GM23338 (cell line): ENCODE measurements at regions not wholly inside any gene's neighbourhood (a gene's known extent, or its start where the extent isn't known, plus 50 kb on each side); places are given as distances from the start of the nearest gene placed in this dataset.

Experiments
- ATAC-seq: fragments of 200-7000 bp; cut with Tn5 transposase; 3 replicates; pipeline ENCODE4 v1.9.1; 2020
- DNase-seq: peaks from one replicate; pipeline ENCODE4 v3.0.0-alpha.2; 2015; ENCODE audit warnings: low spot score
- H2AFZ ChIP-seq: fragments of 200-600 bp; sonication (generic); 2 replicates; pipeline ENCODE4 v1.8.0; 2016; ENCODE audit warnings: antibody characterized with exemption, mild to moderate bottlenecking, moderate library complexity
- H3F3A ChIP-seq: fragments of 200-600 bp; sonication (generic); replicated peaks from 2 replicates; pipeline ENCODE4 v1.8.0; 2017; ENCODE audit warnings: antibody characterized with exemption, mixed run types, low read depth
- H3K27ac ChIP-seq: fragments of 200-600 bp; sonication (generic); 2 replicates; pipeline ENCODE4 v1.6.1; 2016; ENCODE audit warnings: low read depth
- H3K27me3 ChIP-seq: fragments of 200-600 bp; sonication (generic); 2 replicates; pipeline ENCODE4 v1.8.0; 2016; ENCODE audit warnings: mild to moderate bottlenecking, mixed run types, moderate library complexity; ENCODE audit not compliant: insufficient read depth
- H3K36me3 ChIP-seq: fragments of 200-600 bp; sonication (generic); 2 replicates; pipeline ENCODE4 v1.8.0; 2016; ENCODE audit warnings: mild to moderate bottlenecking; ENCODE audit not compliant: insufficient read depth
- H3K4me1 ChIP-seq: fragments of 200-600 bp; sonication (generic); 2 replicates; pipeline ENCODE4 v1.8.0; 2016; ENCODE audit warnings: mild to moderate bottlenecking, moderate library complexity; ENCODE audit not compliant: insufficient read depth
- H3K4me2 ChIP-seq: fragments of 200-600 bp; sonication (generic); 2 replicates; pipeline ENCODE4 v1.7.1; 2017; ENCODE audit warnings: mixed run types
- H3K4me3 ChIP-seq: fragments of 200-600 bp; sonication (generic); 2 replicates; pipeline ENCODE4 v1.6.1; 2016; ENCODE audit warnings: mixed run types
- H3K79me2 ChIP-seq: fragments of 200-600 bp; sonication (generic); replicated peaks from 2 replicates; pipeline ENCODE4 v1.8.0; 2017; ENCODE audit warnings: mild to moderate bottlenecking; ENCODE audit not compliant: insufficient read depth
- H3K9me2 ChIP-seq: fragments of 200-600 bp; sonication (generic); 2 replicates; pipeline ENCODE4 v1.8.0; 2017; ENCODE audit not compliant: insufficient read depth
- H4K20me1 ChIP-seq: fragments of 200-600 bp; sonication (generic); replicated peaks from 2 replicates; pipeline ENCODE4 v1.8.0; 2017; ENCODE audit warnings: mild to moderate bottlenecking; ENCODE audit not compliant: insufficient read depth
- H3K27ac Mint-ChIP-seq: 2 replicates; pipeline ENCODE4 v1.8.0; 2020; ENCODE audit warnings: inconsistent platforms, mild to moderate bottlenecking, moderate library complexity, mixed read lengths
- H3K27me3 Mint-ChIP-seq: 3 replicates; pipeline ENCODE4 v1.8.0; 2022; ENCODE audit warnings: low read depth, mild to moderate bottlenecking, moderate library complexity, mixed read lengths, inconsistent platforms; ENCODE audit not compliant: insufficient read depth, poor library complexity
- H3K36me3 Mint-ChIP-seq: 3 replicates; pipeline ENCODE4 v1.8.0; 2021; ENCODE audit warnings: low read depth, mild to moderate bottlenecking, inconsistent platforms, moderate library complexity, mixed read lengths
- H3K4me1 Mint-ChIP-seq: 3 replicates; pipeline ENCODE4 v1.8.0; 2020; ENCODE audit warnings: mild to moderate bottlenecking, inconsistent platforms, mixed read lengths
- H3K4me3 Mint-ChIP-seq: 3 replicates; pipeline ENCODE4 v1.8.0; 2021; ENCODE audit warnings: moderate library complexity, mild to moderate bottlenecking, inconsistent platforms, mixed read lengths
- H3K9me3 Mint-ChIP-seq: 3 replicates; pipeline ENCODE4 v1.8.0; 2020; ENCODE audit warnings: moderate library complexity, mild to moderate bottlenecking, inconsistent platforms, mixed read lengths
- CREB1 ChIP-seq: fragments of 250-450 bp; sonication (Bioruptor Pico); IDR thresholded peaks from 2 replicates; pipeline ENCODE4 v1.5.0; 2020; ENCODE audit warnings: low read depth, mild to moderate bottlenecking, moderate library complexity
- CTCF ChIP-seq, 2 experiments: fragments of 200-600 bp in 1 of 2; sonication (generic) in 1 of 2; conservative IDR thresholded peaks; 2 replicates each; pipeline versions ENCODE4 v1.5.1 to v1.6.1; 2016 to 2017; ENCODE audit warnings: antibody characterized with exemption in 2 of 2, low read depth in 2 of 2, mild to moderate bottlenecking in 2 of 2, moderate library complexity in 1 of 2
- ETS1 ChIP-seq: IDR thresholded peaks from 2 replicates; pipeline ENCODE4 v1.6.1; 2016; ENCODE audit warnings: antibody characterized with exemption
- EZH2 ChIP-seq: fragments of 200-600 bp; sonication (generic); IDR thresholded peaks from one replicate; pipeline ENCODE4 v1.8.0; 2017; ENCODE audit warnings: antibody characterized with exemption, mild to moderate bottlenecking, low read depth; ENCODE audit not compliant: unreplicated experiment
- EZH2phosphoT487 ChIP-seq: fragments of 200-600 bp; sonication (generic); IDR thresholded peaks from one replicate; pipeline ENCODE4 v1.8.1; 2018; ENCODE audit warnings: antibody characterized with exemption; ENCODE audit not compliant: unreplicated experiment
- JUNB ChIP-seq: IDR thresholded peaks from one replicate; pipeline ENCODE4 v1.6.1; 2016; ENCODE audit warnings: antibody characterized with exemption; ENCODE audit not compliant: unreplicated experiment
- NANOG ChIP-seq: IDR thresholded peaks from 2 replicates; pipeline ENCODE4 v1.6.1; 2016; ENCODE audit warnings: antibody characterized with exemption, borderline replicate concordance
- POLR2AphosphoS5 ChIP-seq: IDR thresholded peaks from 2 replicates; pipeline ENCODE4 v1.6.1; 2016; ENCODE audit warnings: antibody characterized with exemption, low read depth
- REST ChIP-seq: IDR thresholded peaks from one replicate; pipeline ENCODE4 v1.6.1; 2018; ENCODE audit warnings: antibody characterized with exemption; ENCODE audit not compliant: unreplicated experiment
- STAT1 ChIP-seq: IDR thresholded peaks from one replicate; pipeline ENCODE4 v1.6.1; 2016; ENCODE audit warnings: antibody characterized with exemption; ENCODE audit not compliant: unreplicated experiment
- ZNF114 ChIP-seq: fragments of 250-450 bp; sonication (Bioruptor Pico); IDR thresholded peaks from 2 replicates; pipeline ENCODE4 v1.5.0; 2020; ENCODE audit warnings: mild to moderate bottlenecking, moderate library complexity
- ZNF331 ChIP-seq: fragments of 250-450 bp; sonication (Bioruptor Pico); IDR thresholded peaks from 2 replicates; pipeline ENCODE4 v1.5.0; 2020; ENCODE audit warnings: low read depth, mild to moderate bottlenecking, moderate library complexity
- ZNF462 ChIP-seq: fragments of 250-450 bp; sonication (Bioruptor Pico); IDR thresholded peaks from 2 replicates; pipeline ENCODE4 v1.5.0; 2020; ENCODE audit warnings: mild to moderate bottlenecking, moderate library complexity

- peaks cover 10% of the 10 kb centered on the region for H3K27me3 Mint-ChIP-seq
- peaks cover 8% of the 10 kb centered on the region; the same call in 1 of the 2 replicates for H3K9me2 ChIP-seq
- H3K79me2 ChIP-seq = no peaks in the 10 kb centered on the region
- ATAC-seq (no peak), DNase-seq (no peak)
- H3K27me3 ChIP-seq = no peaks in the 10 kb centered on the region
- no peak overlapping the region for H3K4me2 ChIP-seq
- no peaks in the 10 kb centered on the region for H3K9me3 Mint-ChIP-seq
- TF ChIP-seq ETS1 = no peak
- no peak for TF ChIP-seq ZNF114 (CRISPR knock-in tag)
- TF ChIP-seq ZNF462 = no peak
- TF ChIP-seq NANOG = no peak
- TF ChIP-seq REST = no peak
- TF ChIP-seq JUNB = no peak
- no peak for TF ChIP-seq EZH2
- TF ChIP-seq CTCF (conservative IDR thresholded peaks at IDR 0.05; ENCODE audit: low read depth in 2 of 2) = no peak
- no peak for TF ChIP-seq ZNF331 (CRISPR knock-in tag)
- no peak for TF ChIP-seq CREB1 (CRISPR knock-in tag)
- no peak for TF ChIP-seq POLR2AphosphoS5
- TF ChIP-seq EZH2phosphoT487 = no peak
- TF ChIP-seq STAT1 = no peak
- H2AFZ ChIP-seq = no peak overlapping the region
- peaks cover 12% of the 10 kb centered on the region for H3K4me1 Mint-ChIP-seq
- no peak overlapping the region for H3K4me3 ChIP-seq
- H3K27ac ChIP-seq = no peak overlapping the region
- no peaks in the 10 kb centered on the region for H3K36me3 Mint-ChIP-seq
- peaks cover 12% of the 10 kb centered on the region for H3K4me1 ChIP-seq
- no peaks in the 10 kb centered on the region for H3K36me3 ChIP-seq
- no peaks in the 10 kb centered on the region for H3F3A ChIP-seq
- no peaks in the 10 kb centered on the region for H4K20me1 ChIP-seq
- no peak overlapping the region for H3K4me3 Mint-ChIP-seq
- no peak overlapping the region for H3K27ac Mint-ChIP-seq
These were observed 75.5 kb upstream of the CISTR start for GRCh38 chr12:53827306-53827705.
